Mucosa of stomach (tissue), 1 donor: ENCODE measurements at regions not wholly inside any gene's neighbourhood (a gene's known extent, or its start where the extent isn't known, plus 50 kb on each side); places are given as distances from the start of the nearest gene placed in this dataset.

Experiments
- H3K27me3 ChIP-seq: one replicate; pipeline ENCODE4 v1.7.0; 2013; ENCODE audit warnings: mild to moderate bottlenecking, low read length; ENCODE audit not compliant: control insufficient read depth, insufficient read depth
- H3K36me3 ChIP-seq: one replicate; pipeline ENCODE4 v1.7.0; 2013; ENCODE audit warnings: low read length; ENCODE audit not compliant: control insufficient read depth, insufficient read depth
- H3K4me1 ChIP-seq: one replicate; pipeline ENCODE4 v1.7.0; 2013; ENCODE audit warnings: mild to moderate bottlenecking, low read length; ENCODE audit not compliant: control insufficient read depth, insufficient read depth
- H3K4me3 ChIP-seq: one replicate; pipeline ENCODE4 v1.7.0; 2013; ENCODE audit warnings: low read length
- H3K9ac ChIP-seq: one replicate; pipeline ENCODE4 v1.7.0; 2013; ENCODE audit warnings: mild to moderate bottlenecking, low read length, moderate library complexity
- H3K9me3 ChIP-seq: one replicate; pipeline ENCODE4 v1.7.0; 2013; ENCODE audit warnings: mild to moderate bottlenecking, low read length, moderate library complexity; ENCODE audit not compliant: control insufficient read depth
- donor health status: Pancreatic carcinoma.

DNA sequence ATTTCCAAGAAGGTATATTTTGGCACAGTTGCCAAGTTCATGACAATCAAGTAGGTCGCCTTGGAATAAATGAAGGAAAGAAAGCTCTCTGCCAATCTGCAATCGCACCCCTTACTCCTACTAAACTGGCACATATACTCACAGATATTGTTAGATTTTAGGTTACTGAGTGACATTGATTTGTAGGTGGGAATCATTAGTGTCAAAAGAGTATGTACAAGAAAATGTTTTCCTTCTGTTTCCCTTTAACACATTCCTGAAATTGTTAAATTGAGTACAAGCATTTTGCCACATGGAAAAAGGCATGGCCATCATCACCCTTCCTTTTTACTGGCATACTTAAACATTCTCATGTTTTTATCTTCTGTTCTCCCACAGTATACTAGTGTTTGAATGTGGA, 2868.3 kb upstream of the PCDH20 start:
- H3K4me3 ChIP-seq: no peak overlapping the region
- no peaks in the 10 kb centered on the region for H3K36me3 ChIP-seq
- H3K27me3 ChIP-seq: no peaks in the 10 kb centered on the region
- H3K9me3 ChIP-seq: no peaks in the 10 kb centered on the region
- no peaks in the 10 kb centered on the region for H3K4me1 ChIP-seq
- H3K9ac ChIP-seq: no peak overlapping the region

- Histone ChIP-seq H3K27me3 (no peaks in the 10 kb centered on the region), H3K4me1 (no peaks in the 10 kb centered on the region), H3K9me3 (no peaks in the 10 kb centered on the region), H3K36me3 (no peaks in the 10 kb centered on the region), H3K4me3 (no peak overlapping the region), H3K9ac (no peak overlapping the region)
Measured at GRCh38 chr13:64278493-64278892, 2862.8 kb upstream of the PCDH20 start.

GRCh38 chr13:64277097-64277496, 2861.4 kb upstream of the PCDH20 start:
- no peaks in the 10 kb centered on the region for H3K4me1 ChIP-seq

DNA sequence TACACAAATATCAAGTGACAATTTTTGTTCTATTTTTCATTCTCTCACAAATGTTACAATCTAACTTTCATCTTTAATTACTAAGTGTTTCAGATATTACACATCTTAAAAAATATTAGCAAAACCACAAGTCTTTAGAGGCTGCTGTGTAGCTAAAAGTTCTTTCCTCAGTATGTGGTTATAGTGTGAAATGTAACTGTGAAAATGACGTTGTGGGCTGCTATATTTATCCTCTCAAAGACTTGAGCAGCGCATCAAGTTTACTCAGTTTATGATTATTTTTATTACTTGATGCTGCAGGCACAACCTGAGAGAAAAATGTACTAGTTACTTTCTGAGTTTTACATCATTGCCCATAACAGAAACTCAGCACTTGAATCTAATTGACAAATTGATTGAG, 2860.6 kb upstream of the PCDH20 start:
- Histone ChIP-seq H3K36me3 (no peaks in the 10 kb centered on the region), H3K9me3 (no peaks in the 10 kb centered on the region), H3K9ac (no peak overlapping the region), H3K4me3 (no peak overlapping the region), H3K27me3 (no peaks in the 10 kb centered on the region), H3K4me1 (no peaks in the 10 kb centered on the region)

More at GRCh38 chr13:64277097-64277496, 2861.4 kb upstream of the PCDH20 start:
- Histone ChIP-seq H3K27me3 (no peaks in the 10 kb centered on the region), H3K9ac (no peak overlapping the region), H3K9me3 (no peaks in the 10 kb centered on the region), H3K36me3 (no peaks in the 10 kb centered on the region), H3K4me3 (no peak overlapping the region)

DNA sequence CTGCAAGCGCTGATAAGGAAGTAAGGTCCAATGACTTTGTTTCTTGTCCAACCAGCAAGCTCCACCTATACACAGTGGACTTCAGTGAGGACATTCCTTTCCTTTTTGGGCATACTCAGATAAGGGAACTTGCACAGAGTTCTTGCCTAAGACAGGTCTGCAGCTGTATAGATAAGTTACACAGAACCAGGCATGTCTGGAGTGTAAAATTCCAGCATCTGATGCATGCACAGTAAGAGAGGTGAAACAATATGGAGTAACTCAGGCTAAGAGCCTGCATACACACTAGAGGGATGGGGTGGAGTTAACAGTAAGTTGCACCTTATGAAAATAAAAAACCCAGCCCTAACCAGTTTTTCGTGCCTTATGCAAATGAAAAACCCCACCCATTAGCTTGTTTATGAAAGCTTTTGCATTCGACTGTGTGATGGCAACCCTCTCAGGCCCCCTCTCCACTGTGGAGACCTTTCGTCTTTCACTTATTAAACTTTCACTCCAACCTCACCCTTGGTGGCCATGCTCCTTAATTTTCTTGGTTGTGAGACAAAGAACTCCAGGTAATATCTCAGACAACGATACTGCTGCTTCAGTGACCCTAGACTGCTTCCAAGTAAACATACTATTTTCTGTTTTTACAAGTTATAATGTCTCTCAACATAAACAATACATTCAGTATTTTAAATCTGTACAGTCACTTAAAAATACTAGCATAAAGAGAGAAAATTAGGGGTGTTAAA, 2859.0 kb upstream of the PCDH20 start:
- no peaks in the 10 kb centered on the region for H3K4me1 ChIP-seq
- no peak overlapping the region for H3K9ac ChIP-seq
- H3K9me3 ChIP-seq: no peaks in the 10 kb centered on the region
- H3K36me3 ChIP-seq: no peaks in the 10 kb centered on the region
- no peak overlapping the region for H3K4me3 ChIP-seq
- H3K27me3 ChIP-seq: no peaks in the 10 kb centered on the region

- Histone ChIP-seq H3K36me3 (no peaks in the 10 kb centered on the region), H3K4me1 (no peaks in the 10 kb centered on the region), H3K9me3 (no peaks in the 10 kb centered on the region), H3K4me3 (no peak overlapping the region), H3K27me3 (no peaks in the 10 kb centered on the region), H3K9ac (no peak overlapping the region)
Measured at GRCh38 chr13:64273780-64274179, 2858.1 kb upstream of the PCDH20 start.

- Histone ChIP-seq H3K4me3 (no peak overlapping the region), H3K9ac (no peak overlapping the region), H3K36me3 (no peaks in the 10 kb centered on the region), H3K27me3 (no peaks in the 10 kb centered on the region), H3K9me3 (no peaks in the 10 kb centered on the region), H3K4me1 (no peaks in the 10 kb centered on the region)
Measured at GRCh38 chr13:64272681-64273080, 2857.0 kb upstream of the PCDH20 start.

DNA sequence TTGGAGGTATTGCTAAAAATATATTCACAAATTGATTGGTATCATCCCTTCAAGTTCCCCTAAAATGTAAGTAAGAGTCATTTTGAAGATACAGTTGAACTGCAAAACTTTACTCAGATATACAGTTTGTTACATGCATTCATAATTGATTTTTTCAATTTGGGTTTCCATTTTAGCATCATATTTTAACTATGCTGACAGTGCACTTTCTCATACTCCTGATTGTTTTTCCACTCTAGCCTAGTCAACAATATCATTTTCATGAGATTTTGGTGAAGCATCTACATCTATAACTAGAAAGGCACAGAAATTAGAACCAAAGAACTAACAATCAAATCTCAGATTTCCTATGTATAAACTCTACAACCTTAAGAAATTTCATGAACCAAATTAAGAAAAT, 2850.4 kb upstream of the PCDH20 start:
- no peaks in the 10 kb centered on the region for H3K27me3 ChIP-seq
- H3K4me1 ChIP-seq: no peaks in the 10 kb centered on the region
- H3K9me3 ChIP-seq: no peaks in the 10 kb centered on the region
- no peak overlapping the region for H3K4me3 ChIP-seq
- no peak overlapping the region for H3K9ac ChIP-seq
- no peaks in the 10 kb centered on the region for H3K36me3 ChIP-seq

- no peaks in the 10 kb centered on the region for H3K36me3 ChIP-seq
- H3K4me1 ChIP-seq: no peaks in the 10 kb centered on the region
- H3K9ac ChIP-seq: no peak overlapping the region
- H3K27me3 ChIP-seq: no peaks in the 10 kb centered on the region
- H3K9me3 ChIP-seq: no peaks in the 10 kb centered on the region
- H3K4me3 ChIP-seq: no peak overlapping the region
Measured at GRCh38 chr13:64263285-64263684, 2847.6 kb upstream of the PCDH20 start.

DNA sequence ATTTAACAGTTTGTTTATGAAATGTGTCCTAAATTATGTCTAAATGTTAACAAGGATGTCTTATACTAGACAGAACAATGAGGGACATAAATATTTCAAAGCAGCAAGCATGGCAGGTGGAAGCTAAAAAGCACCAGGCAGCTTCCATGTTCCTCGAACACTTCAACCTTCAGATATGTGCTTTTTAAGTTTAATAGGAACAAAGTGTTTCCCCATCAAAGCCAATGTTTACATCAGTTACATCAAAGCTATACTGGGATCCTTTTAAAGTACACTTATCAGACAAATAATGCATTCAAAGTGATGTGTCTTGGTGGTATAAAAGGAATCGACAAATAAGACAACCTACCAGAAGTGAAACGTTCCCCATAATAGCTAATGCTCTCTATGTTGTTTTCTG, 2841.1 kb upstream of the PCDH20 start:
- H3K9me3 ChIP-seq: no peaks in the 10 kb centered on the region
- no peak overlapping the region for H3K9ac ChIP-seq
- no peaks in the 10 kb centered on the region for H3K36me3 ChIP-seq
- no peaks in the 10 kb centered on the region for H3K4me1 ChIP-seq
- H3K4me3 ChIP-seq: no peak overlapping the region
- H3K27me3 ChIP-seq: no peaks in the 10 kb centered on the region

- H3K4me1 ChIP-seq: no peaks in the 10 kb centered on the region
- H3K4me3 ChIP-seq: no peak overlapping the region
- H3K9ac ChIP-seq: no peak overlapping the region
- H3K36me3 ChIP-seq: no peaks in the 10 kb centered on the region
- H3K27me3 ChIP-seq: no peaks in the 10 kb centered on the region
- H3K9me3 ChIP-seq: no peaks in the 10 kb centered on the region
Measured at GRCh38 chr13:64255988-64256387, 2840.3 kb upstream of the PCDH20 start.

DNA sequence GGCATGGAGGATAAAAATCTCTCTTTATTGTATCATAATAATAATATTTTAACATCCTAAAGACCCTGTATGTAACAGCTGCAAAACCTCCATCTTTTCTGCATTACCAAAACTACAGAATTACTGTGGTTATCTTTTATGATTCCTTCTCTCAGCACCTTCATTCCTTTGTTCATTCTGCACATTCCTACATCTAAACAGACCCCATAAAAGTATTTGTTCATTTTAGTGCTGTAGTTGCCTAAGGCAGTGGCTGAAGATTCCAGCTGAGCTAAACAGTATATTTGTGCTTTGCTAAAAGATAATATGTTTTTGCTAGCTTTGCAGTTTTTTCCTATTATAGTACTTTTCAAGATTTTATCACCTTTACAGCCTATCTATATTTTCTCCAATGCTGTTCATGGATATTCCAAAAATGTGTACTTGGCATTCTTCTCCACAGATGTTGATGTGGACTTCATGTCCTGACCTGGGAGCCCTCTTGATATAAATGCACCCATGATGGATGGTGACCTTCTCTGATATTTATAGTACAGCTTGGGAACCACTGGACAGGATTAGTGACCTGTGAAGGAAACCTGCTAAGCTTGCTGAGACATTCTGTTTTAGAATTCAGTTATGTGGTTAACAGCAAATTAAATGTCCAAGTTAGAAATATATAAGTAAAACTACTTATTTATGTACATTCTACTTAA, 2832.9 kb upstream of the PCDH20 start:
- H3K36me3 ChIP-seq: no peaks in the 10 kb centered on the region
- H3K9me3 ChIP-seq: no peaks in the 10 kb centered on the region
- no peak overlapping the region for H3K9ac ChIP-seq
- no peak overlapping the region for H3K4me3 ChIP-seq
- H3K4me1 ChIP-seq: no peaks in the 10 kb centered on the region
- H3K27me3 ChIP-seq: no peaks in the 10 kb centered on the region
